ENCODE measurements at regions not wholly inside any gene's neighbourhood (a gene's known extent, or its start where the extent isn't known, plus 50 kb on each side); places are given as distances from the start of the nearest gene placed in this dataset.

DNA sequence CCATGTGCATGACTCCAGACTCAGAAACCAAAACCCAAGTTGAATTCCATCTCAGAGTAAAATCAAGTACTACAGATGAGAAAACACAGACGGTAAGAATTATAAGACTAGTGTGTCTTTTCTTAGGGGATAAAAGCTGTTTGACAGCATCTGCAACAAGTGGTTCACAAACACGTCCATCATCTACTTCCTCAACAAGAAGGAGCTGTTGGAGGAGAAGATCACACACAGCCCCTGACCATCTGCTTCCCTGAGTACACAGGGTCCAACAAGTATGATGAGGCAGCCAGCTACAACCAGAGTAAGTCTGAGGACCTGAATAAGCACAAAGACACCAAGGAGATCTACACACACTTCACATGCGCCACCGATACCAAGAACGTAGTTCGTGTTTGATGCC, 110.7 kb upstream of the ATF7IP start:
- no peak overlapping the region for H3K27ac ChIP-seq (ENCODE audit: low read depth, low read length, poor library complexity, severe bottlenecking)
- TF ChIP-seq EZH2 (IDR thresholded peaks at IDR 0.05; ENCODE audit: borderline replicate concordance, low read depth, low read length, poor library complexity, severe bottlenecking) = no peak
- TF ChIP-seq, protein P1, sequence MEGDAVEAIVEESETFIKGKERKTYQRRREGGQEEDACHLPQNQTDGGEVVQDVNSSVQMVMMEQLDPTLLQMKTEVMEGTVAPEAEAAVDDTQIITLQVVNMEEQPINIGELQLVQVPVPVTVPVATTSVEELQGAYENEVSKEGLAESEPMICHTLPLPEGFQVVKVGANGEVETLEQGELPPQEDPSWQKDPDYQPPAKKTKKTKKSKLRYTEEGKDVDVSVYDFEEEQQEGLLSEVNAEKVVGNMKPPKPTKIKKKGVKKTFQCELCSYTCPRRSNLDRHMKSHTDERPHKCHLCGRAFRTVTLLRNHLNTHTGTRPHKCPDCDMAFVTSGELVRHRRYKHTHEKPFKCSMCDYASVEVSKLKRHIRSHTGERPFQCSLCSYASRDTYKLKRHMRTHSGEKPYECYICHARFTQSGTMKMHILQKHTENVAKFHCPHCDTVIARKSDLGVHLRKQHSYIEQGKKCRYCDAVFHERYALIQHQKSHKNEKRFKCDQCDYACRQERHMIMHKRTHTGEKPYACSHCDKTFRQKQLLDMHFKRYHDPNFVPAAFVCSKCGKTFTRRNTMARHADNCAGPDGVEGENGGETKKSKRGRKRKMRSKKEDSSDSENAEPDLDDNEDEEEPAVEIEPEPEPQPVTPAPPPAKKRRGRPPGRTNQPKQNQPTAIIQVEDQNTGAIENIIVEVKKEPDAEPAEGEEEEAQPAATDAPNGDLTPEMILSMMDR (conservative IDR thresholded peaks at IDR 0.05; ENCODE audit: low read depth, low read length) = no peak
- CTCF ChIA-PET = no interaction called here
- no peak overlapping the region for H3K4me3 ChIP-seq (ENCODE audit: low read depth, low read length, poor library complexity, severe bottlenecking)
- H3K27me3 ChIP-seq (replicated peaks; ENCODE audit: insufficient read depth, low read depth, low read length, poor library complexity) = no peaks in the 10 kb centered on the region
- POLR2A ChIA-PET (ENCODE audit: low non-redundant PET) = interaction anchor here (0.6 kb wide), 1 partner anchor 131 kb away, joined by 7 read pairs; no protein-coding TSS in a partner anchor
- intact Hi-C loops (cut with micrococcal nuclease; ENCODE audit: unreplicated experiment) = no loop called here
- H3K4me1 ChIP-seq (ENCODE audit: insufficient read depth, low read length, poor library complexity, severe bottlenecking) = peaks cover 33% of the 10 kb centered on the region
- peaks cover 5% of the 10 kb centered on the region for H3K9me3 ChIP-seq (ENCODE audit: low read depth, low read length, poor library complexity, severe bottlenecking)
- no TSS peak for BruUV-seq (replicated peaks)
- H3K36me3 ChIP-seq (ENCODE audit: insufficient read depth, low read length, poor library complexity, severe bottlenecking) = no peaks in the 10 kb centered on the region
- no peak for DNase-seq (ENCODE audit: low spot score)

DNA sequence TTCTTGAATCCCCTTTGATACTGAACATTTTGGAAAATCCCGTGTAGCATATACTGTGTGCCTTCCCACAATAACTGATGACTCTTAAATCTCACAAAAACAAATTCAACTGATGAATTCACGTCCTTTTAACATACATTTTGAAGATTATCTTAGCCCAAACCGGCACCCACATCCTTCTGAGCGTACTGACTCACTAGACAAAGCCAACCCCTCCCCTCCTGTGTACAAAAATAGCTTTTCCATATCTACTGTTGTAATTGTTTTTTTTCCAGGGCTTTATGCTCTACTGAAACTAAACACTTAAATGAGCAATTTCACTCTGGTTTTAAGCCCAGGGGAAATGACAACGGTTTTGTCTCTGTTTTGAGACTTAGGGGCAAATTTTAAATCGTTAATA, 109.4 kb upstream of the ATF7IP start:
- Histone ChIP-seq H3K36me3 (ENCODE audit: insufficient read depth, low read length, poor library complexity, severe bottlenecking) (no peaks in the 10 kb centered on the region), H3K27me3 (replicated peaks; ENCODE audit: insufficient read depth, low read depth, low read length, poor library complexity) (no peaks in the 10 kb centered on the region), H3K27ac (ENCODE audit: low read depth, low read length, poor library complexity, severe bottlenecking) (peak overlapping the region; percentile 96), H3K4me1 (ENCODE audit: insufficient read depth, low read length, poor library complexity, severe bottlenecking) (peaks cover 45% of the 10 kb centered on the region), H3K9me3 (ENCODE audit: low read depth, low read length, poor library complexity, severe bottlenecking) (peaks cover 5% of the 10 kb centered on the region), H3K4me3 (ENCODE audit: low read depth, low read length, poor library complexity, severe bottlenecking) (no peak overlapping the region)
- CTCF ChIA-PET = no interaction called here
- POLR2A ChIA-PET (ENCODE audit: low non-redundant PET) = no interaction called here
- no peak for TF ChIP-seq EZH2 (IDR thresholded peaks at IDR 0.05; ENCODE audit: borderline replicate concordance, low read depth, low read length, poor library complexity, severe bottlenecking)
- intact Hi-C loops (cut with micrococcal nuclease; ENCODE audit: unreplicated experiment) = loop anchor here (1.0 to 2.0 kb wide), 3 partner anchors 109 to 162 kb away; partner anchors contain the start of gene ATF7IP
- peak; percentile 26 for DNase-seq (ENCODE audit: low spot score)
- BruUV-seq (replicated peaks) = no TSS peak

DNA sequence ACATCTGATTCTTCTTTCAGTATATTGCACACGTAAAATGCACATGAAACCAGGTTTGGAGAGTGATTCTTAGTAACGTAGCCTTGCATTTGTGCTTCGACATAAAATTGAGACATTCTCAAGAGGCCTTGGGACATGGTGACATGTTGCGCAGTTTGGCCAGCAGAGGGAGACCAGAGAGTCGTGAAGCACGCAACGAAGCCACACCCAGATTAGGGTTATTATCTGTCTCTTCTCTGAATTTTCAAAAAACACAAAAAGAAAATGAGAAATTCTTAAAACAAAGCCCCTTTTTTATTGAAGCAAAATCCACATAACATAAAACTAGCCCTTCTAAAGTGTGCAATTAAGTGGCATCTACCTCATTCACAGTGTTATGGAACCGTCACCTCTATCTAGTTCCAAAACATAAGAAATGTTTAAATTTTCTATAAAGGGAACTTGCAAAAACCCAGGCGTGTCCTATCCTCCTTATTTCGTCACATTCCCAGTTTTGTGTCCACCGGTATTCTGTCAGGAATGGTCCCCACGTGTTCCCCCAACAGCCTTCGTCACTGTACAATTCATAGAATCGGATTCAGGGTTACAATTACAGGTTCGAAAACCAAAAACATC, 108.8 kb upstream of the ATF7IP start:
- H3K4me1 ChIP-seq (ENCODE audit: insufficient read depth, low read length, poor library complexity, severe bottlenecking) = peaks cover 45% of the 10 kb centered on the region
- no peak for TF ChIP-seq EZH2 (IDR thresholded peaks at IDR 0.05; ENCODE audit: borderline replicate concordance, low read depth, low read length, poor library complexity, severe bottlenecking)
- TF ChIP-seq, protein P1 (conservative IDR thresholded peaks at IDR 0.05; ENCODE audit: low read depth, low read length) = peak; percentile 89
- no peak overlapping the region for H3K4me3 ChIP-seq (ENCODE audit: low read depth, low read length, poor library complexity, severe bottlenecking)
- intact Hi-C loops (cut with micrococcal nuclease; ENCODE audit: unreplicated experiment) = loop anchor here (1.0 to 2.0 kb wide), 4 partner anchors 108 to 162 kb away; partner anchors contain the start of gene ATF7IP
- H3K9me3 ChIP-seq (ENCODE audit: low read depth, low read length, poor library complexity, severe bottlenecking) = peaks cover 5% of the 10 kb centered on the region
- DNase-seq (ENCODE audit: low spot score) = peak; percentile 93
- CTCF ChIA-PET = no interaction called here
- no peaks in the 10 kb centered on the region for H3K36me3 ChIP-seq (ENCODE audit: insufficient read depth, low read length, poor library complexity, severe bottlenecking)
- H3K27ac ChIP-seq (ENCODE audit: low read depth, low read length, poor library complexity, severe bottlenecking) = peak overlapping the region; percentile 96
- POLR2A ChIA-PET (ENCODE audit: low non-redundant PET) = no interaction called here
- H3K27me3 ChIP-seq (replicated peaks; ENCODE audit: insufficient read depth, low read depth, low read length, poor library complexity) = no peaks in the 10 kb centered on the region
- BruUV-seq (replicated peaks) = no TSS peak

Measured in A673 (cell line).